GM21423 (cell line): ENCODE measurements at regions not wholly inside any gene's neighbourhood (a gene's known extent, or its start where the extent isn't known, plus 50 kb on each side); places are given as distances from the start of the nearest gene placed in this dataset.
"Not testable (repeated sequence)": the region's sequence is repeated elsewhere in the genome, so short reads cannot be mapped to it uniquely, and the experiment has no call there.

ENCODE experiments used
- ATAC-seq: cut with Tn5 transposase; IDR thresholded peaks from one replicate; pipeline ENCODE4 v1.9.1; 2021; ENCODE audit warnings: mild to moderate bottlenecking, moderate library complexity; ENCODE audit not compliant: unreplicated experiment

GRCh38 chr15:45863881-45864580 lies 229.2 kb downstream of the SQOR start:
- no peak for ATAC-seq

GRCh38 chr15:45866616-45867015 lies 231.8 kb downstream of the SQOR start:
- ATAC-seq, result no peak

- no peak for ATAC-seq
Observed at GRCh38 chr15:45867281-45867680, 232.5 kb downstream of the SQOR start.

DNA sequence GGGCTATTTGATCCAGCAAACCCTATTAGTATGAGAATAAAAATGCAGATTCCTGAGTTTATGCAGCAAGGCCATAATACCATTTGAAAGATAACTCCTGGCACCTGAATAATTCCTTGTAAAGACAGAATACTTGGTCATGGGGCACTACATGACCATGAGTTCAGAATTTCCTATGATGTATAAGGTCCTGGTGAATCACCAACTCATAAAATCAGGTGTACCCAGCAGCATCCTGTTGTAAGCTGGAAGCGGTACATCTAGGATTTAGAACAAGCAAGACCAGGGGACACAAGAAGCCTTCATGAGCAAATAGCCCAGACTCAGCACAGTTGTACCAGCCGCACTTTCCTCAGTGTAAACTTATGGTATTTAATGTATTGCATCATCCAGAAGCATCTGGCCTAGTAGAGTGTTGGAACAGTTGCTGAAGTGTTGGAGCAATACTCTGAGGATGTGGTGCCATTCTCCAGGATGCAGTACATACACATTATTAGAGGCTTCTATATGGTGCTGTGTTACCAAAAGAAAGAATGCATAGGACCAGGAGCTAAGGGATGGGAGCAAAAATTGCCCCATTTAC lies 233.4 kb downstream of the SQOR start:
- ATAC-seq, result no peak

GRCh38 chr15:45869034-45869668 lies 234.3 kb downstream of the SQOR start:
- ATAC-seq, result peak; percentile 68

DNA sequence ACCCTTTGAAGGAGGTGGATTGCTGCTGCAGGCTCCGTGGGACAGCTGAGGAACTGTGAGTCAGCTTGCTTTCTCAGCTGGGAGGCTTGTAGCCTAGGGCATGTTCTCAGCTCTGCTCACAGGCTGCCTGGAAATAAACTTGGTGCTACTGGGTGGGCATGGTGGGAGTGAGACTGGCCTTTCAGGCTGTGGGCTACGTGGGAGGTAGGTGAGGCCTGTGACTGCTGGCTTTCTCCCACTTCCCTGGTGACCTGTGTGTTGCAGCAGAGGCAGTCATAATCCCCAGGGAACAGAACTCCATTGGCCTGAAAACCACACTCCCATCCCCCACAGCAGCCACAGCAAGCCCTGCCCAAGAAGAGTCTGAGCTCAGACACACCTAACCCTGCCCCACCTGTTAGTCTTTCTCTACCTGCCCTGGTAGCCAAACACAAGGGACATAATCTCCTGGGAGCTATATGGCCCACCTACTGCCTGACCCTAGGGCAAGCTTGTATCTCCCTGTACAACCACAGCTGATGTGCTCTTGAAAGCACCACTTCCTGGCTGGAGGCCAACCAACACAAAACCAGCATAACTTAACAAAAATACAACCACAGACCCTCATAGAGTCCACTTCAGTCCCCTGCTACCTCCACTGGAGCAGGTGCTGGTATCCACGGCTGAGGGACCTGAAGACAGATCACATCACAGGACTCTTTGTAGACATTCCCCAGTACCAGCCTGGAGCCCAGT lies 236.5 kb downstream of the SQOR start:
- ATAC-seq, result no peak

DNA sequence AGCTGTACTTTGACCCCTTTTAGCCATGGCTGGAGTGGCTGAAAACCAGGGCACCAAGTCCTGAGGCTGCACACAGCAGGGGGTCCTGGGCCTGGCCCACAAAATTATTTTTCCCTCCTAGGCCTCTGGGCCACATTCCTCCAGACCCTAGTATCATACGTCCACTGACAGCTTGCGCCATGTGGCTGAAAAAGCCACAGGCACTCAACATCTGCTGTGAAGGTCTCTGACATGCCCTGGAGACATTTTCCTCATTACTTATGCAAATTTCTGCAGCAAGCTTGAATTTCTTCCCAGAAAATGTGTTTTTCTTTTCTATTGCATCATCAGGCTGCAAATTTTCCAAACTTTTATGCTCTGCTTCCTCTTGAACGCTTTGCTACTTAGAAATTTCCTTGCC lies 239.0 kb downstream of the SQOR start:
- ATAC-seq, result no peak

- not testable (repeated sequence) for ATAC-seq
Observed at GRCh38 chr15:45874566-45874965, 239.7 kb downstream of the SQOR start.

GRCh38 chr15:45884289-45884688 lies 249.5 kb downstream of the SQOR start:
- no peak for ATAC-seq

DNA sequence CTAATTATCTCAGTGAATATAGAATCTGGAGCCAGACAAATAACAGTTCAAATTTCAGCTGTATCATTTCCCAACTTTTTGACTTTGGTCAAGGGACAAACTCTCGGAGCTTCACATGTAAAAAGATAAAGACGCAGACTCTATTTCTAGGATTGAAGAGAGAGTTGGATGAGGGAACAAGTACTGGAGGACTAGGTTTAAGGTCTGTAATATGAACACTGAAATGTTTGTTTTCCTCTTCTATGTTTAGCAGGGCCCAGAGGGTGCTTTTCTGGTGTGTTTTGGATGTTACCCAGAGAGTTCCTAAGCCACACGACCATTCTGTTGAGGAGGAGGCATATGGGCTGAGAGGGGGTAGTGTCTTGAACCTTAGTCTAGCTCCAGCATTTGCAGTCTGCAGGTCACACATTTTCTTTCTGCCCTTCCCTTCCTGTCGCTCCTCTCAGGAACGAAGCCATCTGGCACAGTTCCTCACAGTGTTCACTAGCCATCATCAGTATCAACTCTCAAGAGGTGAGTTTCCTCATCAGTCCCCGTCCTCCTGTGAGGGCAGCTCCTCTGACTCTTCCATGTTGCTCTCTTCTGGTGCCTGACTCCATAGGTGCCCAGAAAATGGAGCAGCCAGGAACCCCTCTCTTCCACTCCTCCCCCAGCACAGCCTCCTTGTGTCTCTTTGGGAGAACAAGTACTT lies 250.1 kb downstream of the SQOR start:
- ATAC-seq, result no peak

GRCh38 chr15:45885801-45886200 lies 251.0 kb downstream of the SQOR start:
- no peak for ATAC-seq

DNA sequence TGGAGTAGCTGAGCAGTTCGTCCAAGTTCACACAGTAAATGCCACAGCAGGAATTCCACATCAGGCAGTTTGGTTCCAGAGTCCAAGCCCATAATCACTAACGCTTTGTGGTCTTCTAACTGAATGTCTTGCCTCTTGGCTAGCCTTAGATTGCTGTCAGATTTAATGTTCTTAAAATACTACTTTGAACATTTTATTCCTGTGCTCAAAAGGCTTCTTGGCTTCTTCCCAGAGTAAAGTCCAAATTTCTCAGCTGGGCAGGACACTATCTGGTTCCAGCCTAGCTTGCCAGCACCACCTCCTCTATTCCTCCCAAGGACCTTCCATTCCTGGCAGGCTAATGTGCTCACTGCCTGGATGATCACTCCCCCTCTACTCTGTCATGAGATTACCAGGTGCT lies 256.9 kb downstream of the SQOR start:
- no peak for ATAC-seq

GRCh38 chr15:45892182-45892581 lies 257.4 kb downstream of the SQOR start:
- ATAC-seq, result no peak

DNA sequence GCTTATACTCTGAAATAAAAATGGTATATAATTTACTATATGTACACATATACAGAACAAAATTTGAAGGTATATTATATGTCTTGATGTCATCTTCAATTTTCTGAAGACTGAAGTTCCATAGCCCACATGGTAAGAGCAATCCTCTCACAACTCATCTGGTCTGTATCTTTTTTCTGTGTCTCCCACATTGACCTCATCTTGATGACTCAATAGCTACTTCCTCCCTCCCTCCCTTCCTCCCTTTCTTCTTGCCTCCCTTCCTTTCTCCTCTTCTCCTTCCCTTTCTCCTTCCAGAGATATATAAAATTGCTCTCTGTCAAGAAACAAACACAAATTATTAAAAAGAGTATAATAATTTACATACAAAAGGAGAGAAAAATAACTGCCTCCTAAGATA lies 268.5 kb downstream of the SQOR start:
- ATAC-seq, result no peak

- ATAC-seq, result no peak
Observed at GRCh38 chr15:45904019-45904418, 269.2 kb downstream of the SQOR start.

DNA sequence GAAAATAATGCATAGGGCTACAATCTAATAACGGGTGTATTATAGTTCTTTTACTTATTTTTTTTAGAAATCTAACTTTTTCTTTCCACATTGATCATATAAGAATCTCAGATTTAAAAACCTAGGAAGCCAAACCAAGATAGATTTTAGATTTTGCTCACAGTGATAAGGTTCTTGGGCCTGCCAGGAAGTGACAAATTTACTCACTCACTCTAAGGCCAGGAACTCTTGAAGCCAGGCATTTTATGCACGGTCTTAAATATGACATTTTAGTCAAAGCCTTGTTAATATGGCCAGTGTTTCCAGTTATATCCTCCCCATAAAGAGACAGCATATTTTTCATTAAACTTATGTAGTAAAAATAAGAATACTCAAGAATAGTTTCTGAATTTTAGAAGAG lies 271.4 kb downstream of the SQOR start:
- ATAC-seq, result no peak

DNA sequence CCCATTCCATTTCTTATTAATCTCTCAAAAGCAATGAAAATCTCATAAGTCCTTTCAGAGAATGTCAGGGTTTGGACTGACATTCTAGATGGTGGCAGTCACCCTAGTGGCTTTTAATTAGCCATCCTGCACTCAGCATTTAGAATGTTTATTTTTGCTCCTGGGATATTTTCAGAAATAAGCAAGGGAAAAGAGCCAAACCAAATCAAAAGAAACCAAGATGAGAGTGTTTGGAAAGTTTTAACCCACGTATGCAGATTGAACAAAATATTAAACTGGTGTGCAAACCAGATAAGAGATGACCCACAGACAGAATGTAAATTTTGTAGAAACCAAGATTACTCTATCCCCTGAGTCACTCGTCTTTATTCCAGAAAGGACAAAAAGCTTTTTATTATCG lies 275.8 kb downstream of the SQOR start:
- ATAC-seq, result no peak

GRCh38 chr15:45913451-45913850 lies 278.6 kb downstream of the SQOR start:
- no peak for ATAC-seq

- ATAC-seq, result no peak
Observed at GRCh38 chr15:45914425-45914824, 279.6 kb downstream of the SQOR start.

DNA sequence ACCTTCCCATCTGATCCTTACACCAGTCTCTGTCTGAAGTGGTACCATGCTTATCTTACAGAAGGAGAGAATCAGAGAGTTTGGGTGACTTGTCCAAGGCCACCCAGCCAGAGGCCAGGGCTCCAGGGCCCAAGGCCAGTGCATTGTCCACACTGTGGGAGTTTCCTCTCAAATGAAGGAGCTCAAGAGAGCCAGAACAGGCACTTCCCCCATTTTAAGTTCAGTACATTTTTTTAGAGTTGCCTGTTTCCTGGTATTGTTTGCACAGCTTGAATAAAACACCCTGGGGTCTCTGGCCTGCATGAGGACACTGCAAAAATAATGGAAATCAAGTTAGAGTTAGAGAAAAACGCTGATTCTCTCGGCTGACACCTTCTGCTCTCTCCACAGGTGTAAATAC lies 284.0 kb downstream of the SQOR start:
- ATAC-seq, result no peak

DNA sequence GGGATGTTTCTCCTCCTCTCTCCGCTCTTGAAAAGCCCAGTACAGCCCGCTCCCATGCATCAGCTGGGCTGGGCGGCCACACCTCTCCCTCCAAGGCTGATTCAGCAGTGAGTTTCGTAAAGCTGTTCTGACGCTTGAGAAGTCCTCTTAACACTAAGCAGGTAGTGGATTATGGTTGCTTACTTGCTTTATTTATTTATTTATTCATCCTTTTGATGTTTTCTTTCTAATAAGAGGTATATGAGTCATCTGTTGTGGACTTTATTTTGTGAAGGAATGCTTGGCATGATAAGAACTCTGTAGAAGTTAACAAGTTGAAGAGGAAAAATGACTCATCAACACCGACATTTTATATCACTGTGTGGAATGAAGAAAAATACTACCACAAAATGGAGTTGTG lies 285.0 kb downstream of the SQOR start:
- no peak for ATAC-seq
